ENCODE measurements at regions not wholly inside any gene's neighbourhood (a gene's known extent, or its start where the extent isn't known, plus 50 kb on each side); places are given as distances from the start of the nearest gene placed in this dataset.

DNA sequence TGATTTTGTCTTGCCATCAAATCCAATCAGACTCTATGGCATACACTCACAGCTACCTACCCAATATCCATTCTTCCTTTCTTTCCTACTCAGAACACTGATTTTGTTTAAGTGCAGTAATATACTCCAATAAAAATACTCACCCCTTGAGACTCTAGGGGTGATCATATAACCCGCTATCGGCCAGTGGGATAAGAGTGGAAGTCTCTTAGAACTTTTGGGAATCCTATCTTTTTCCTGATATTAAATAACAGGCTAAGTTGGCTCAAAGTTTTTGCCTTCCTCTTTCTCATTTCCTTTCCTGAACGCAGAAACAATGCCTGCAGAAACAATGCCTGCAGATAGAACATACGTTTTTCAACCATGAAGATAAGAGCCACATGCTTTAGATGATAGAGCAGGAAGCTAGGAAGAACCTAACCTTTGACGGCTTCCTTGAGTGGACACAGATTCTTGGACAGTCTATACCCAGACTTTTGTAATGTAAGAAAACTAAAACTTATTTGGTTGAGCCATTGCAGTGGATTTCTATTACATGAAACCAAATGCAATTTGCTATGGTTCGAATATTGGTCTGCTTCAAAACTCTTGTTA lies 373.8 kb downstream of the STIM2 start:
- Histone ChIP-seq H3K9me3 (ENCODE audit: control insufficient read depth in 1 of 2, low read length in 2 of 2) (no peaks in the 10 kb centered on the region), H3K9ac (ENCODE audit: low read depth in 1 of 2, low read length in 2 of 2) (no peak overlapping the region)

DNA sequence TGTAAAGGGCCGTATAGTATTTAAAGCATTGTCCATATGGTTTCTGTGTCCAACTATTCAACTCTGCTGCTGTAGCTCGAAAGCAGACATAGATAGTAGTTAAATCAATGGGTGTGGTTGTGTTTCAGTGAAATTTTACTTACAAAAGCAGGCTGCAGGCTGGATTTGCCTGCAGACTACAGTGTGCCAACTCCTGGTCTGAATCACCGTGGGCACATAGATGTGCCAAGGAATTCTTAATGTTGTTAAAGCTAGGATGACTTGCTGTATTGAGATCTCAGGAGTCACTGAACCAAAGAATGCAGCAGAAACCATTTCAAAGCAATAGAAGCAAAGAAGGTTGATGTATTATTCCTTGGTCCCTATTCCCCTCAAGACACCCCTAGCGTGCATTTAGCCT lies 379.0 kb downstream of the STIM2 start:
- Histone ChIP-seq H3K9me3 (ENCODE audit: control insufficient read depth in 1 of 2, low read length in 2 of 2) (no peaks in the 10 kb centered on the region), H3K9ac (ENCODE audit: low read depth in 1 of 2, low read length in 2 of 2) (no peak overlapping the region), H3K36me3 (ENCODE audit: control insufficient read depth in 1 of 2, insufficient read depth in 2 of 2, low read length in 2 of 2) (no peaks in the 10 kb centered on the region), H3K4me1 (ENCODE audit: control insufficient read depth in 1 of 2, insufficient read depth in 2 of 2, low read length in 2 of 2) (no peaks in the 10 kb centered on the region), H3K4me3 (ENCODE audit: low read depth in 1 of 2, low read length in 2 of 2) (no peak overlapping the region), H3K27ac (ENCODE audit: low read depth, low read length) (no peak overlapping the region), H3K27me3 (ENCODE audit: control insufficient read depth in 1 of 2, insufficient read depth in 2 of 2, low read length in 2 of 2) (no peaks in the 10 kb centered on the region)

More for the DNA sequence above, 373.8 kb downstream of the STIM2 start:
- Histone ChIP-seq H3K4me3 (ENCODE audit: low read depth in 1 of 2, low read length in 2 of 2) (no peak overlapping the region), H3K4me1 (ENCODE audit: control insufficient read depth in 1 of 2, insufficient read depth in 2 of 2, low read length in 2 of 2) (no peaks in the 10 kb centered on the region), H3K36me3 (ENCODE audit: control insufficient read depth in 1 of 2, insufficient read depth in 2 of 2, low read length in 2 of 2) (no peaks in the 10 kb centered on the region), H3K27me3 (ENCODE audit: control insufficient read depth in 1 of 2, insufficient read depth in 2 of 2, low read length in 2 of 2) (no peaks in the 10 kb centered on the region), H3K27ac (ENCODE audit: low read depth, low read length) (no peak overlapping the region)

DNA sequence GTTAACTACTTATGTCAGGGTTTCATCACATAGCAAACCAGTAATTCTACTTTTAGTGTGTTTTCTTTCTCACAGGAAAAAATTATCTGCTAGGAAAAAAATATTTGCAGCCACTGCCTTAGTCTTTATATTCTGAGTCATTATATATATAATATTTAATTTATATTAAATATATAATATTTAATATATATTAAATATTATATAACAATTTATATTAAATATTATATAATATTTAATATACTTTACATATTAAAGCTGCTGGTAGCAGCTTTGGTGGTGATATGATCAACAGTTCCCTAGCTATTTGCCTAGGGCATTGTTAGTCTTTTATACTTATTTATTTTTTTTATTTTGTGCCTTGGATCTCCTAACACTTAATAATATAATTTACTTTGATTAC lies 381.6 kb downstream of the STIM2 start:
- Histone ChIP-seq H3K27ac (ENCODE audit: low read depth, low read length) (no peak overlapping the region), H3K9ac (ENCODE audit: low read depth in 1 of 2, low read length in 2 of 2) (no peak overlapping the region), H3K4me3 (ENCODE audit: low read depth in 1 of 2, low read length in 2 of 2) (no peak overlapping the region), H3K36me3 (ENCODE audit: control insufficient read depth in 1 of 2, insufficient read depth in 2 of 2, low read length in 2 of 2) (no peaks in the 10 kb centered on the region), H3K9me3 (ENCODE audit: control insufficient read depth in 1 of 2, low read length in 2 of 2) (no peaks in the 10 kb centered on the region), H3K4me1 (ENCODE audit: control insufficient read depth in 1 of 2, insufficient read depth in 2 of 2, low read length in 2 of 2) (no peaks in the 10 kb centered on the region), H3K27me3 (ENCODE audit: control insufficient read depth in 1 of 2, insufficient read depth in 2 of 2, low read length in 2 of 2) (no peaks in the 10 kb centered on the region)

DNA sequence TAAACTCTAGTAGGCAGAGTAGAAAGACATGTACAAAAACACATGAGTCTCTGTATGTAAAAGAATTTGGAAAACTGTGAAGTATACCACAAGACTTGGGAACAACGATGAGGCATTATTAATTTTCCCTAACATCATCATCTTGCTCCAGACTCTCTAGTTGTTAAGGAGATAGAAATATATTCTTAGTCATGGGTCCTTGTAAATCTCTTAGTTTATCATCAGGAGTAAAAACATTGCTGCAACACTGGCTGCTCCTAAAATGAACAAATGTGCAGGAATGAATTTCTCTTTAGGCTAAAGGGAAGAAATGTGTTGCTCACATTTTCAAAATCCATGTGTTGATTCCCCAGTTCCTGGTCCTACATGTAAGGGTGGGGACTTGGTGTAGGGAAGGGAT lies 384.6 kb downstream of the STIM2 start:
- no peaks in the 10 kb centered on the region for H3K36me3 ChIP-seq (ENCODE audit: control insufficient read depth in 1 of 2, insufficient read depth in 2 of 2, low read length in 2 of 2)
- no peaks in the 10 kb centered on the region for H3K9me3 ChIP-seq (ENCODE audit: control insufficient read depth in 1 of 2, low read length in 2 of 2)
- no peak overlapping the region for H3K4me3 ChIP-seq (ENCODE audit: low read depth in 1 of 2, low read length in 2 of 2)
- no peaks in the 10 kb centered on the region for H3K27me3 ChIP-seq (ENCODE audit: control insufficient read depth in 1 of 2, insufficient read depth in 2 of 2, low read length in 2 of 2)
- no peak overlapping the region for H3K27ac ChIP-seq (ENCODE audit: low read depth, low read length)
- no peaks in the 10 kb centered on the region for H3K4me1 ChIP-seq (ENCODE audit: control insufficient read depth in 1 of 2, insufficient read depth in 2 of 2, low read length in 2 of 2)
- no peak overlapping the region for H3K9ac ChIP-seq (ENCODE audit: low read depth in 1 of 2, low read length in 2 of 2)

DNA sequence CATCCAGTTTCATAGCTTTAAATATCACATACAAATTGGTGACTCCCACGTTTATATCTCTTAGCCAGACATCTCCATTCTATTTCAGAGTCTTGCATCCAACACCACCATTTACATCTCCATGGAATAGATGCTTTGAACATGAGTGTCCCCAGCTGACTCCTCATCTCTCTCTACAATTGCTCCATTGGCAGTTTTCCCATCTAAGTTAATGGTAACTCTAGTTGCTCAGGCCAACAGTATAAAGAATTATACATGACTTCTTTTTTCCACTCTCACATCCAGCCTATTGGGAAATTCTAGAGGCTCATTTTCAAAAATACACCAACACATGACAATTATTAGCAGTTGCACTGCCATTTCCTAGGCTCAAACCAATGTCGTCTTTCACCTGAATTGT lies 388.2 kb downstream of the STIM2 start:
- Histone ChIP-seq H3K27ac (ENCODE audit: low read depth, low read length) (no peak overlapping the region), H3K9me3 (ENCODE audit: control insufficient read depth in 1 of 2, low read length in 2 of 2) (no peaks in the 10 kb centered on the region)

DNA sequence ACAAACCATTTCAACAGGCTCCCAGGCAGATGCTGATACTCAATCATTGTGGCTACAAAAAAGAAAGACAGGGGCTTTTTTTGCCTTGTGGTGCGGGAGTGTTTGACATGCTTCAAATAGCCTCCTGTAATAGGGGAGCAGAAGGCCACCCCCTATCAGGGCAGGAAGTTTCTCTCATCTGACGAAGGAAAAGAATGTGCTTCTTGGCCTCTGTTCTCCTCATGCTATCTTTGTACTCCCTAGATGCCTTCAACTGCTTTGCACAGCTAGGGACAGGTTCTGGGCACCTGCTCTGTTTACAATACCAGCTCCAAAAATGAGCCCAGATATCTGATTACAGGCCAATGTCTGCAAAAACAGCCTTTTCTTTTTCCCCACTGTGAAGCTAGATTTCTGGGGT lies 391.1 kb downstream of the STIM2 start:
- H3K4me3 ChIP-seq (ENCODE audit: low read depth in 1 of 2, low read length in 2 of 2), result no peak overlapping the region
- H3K27ac ChIP-seq (ENCODE audit: low read depth, low read length), result no peak overlapping the region
- no peak overlapping the region for H3K9ac ChIP-seq (ENCODE audit: low read depth in 1 of 2, low read length in 2 of 2)
- no peaks in the 10 kb centered on the region for H3K27me3 ChIP-seq (ENCODE audit: control insufficient read depth in 1 of 2, insufficient read depth in 2 of 2, low read length in 2 of 2)
- H3K4me1 ChIP-seq (ENCODE audit: control insufficient read depth in 1 of 2, insufficient read depth in 2 of 2, low read length in 2 of 2), result no peaks in the 10 kb centered on the region
- H3K9me3 ChIP-seq (ENCODE audit: control insufficient read depth in 1 of 2, low read length in 2 of 2), result no peaks in the 10 kb centered on the region
- H3K36me3 ChIP-seq (ENCODE audit: control insufficient read depth in 1 of 2, insufficient read depth in 2 of 2, low read length in 2 of 2), result no peaks in the 10 kb centered on the region

More for the DNA sequence above, 388.2 kb downstream of the STIM2 start:
- no peaks in the 10 kb centered on the region for H3K36me3 ChIP-seq (ENCODE audit: control insufficient read depth in 1 of 2, insufficient read depth in 2 of 2, low read length in 2 of 2)
- no peaks in the 10 kb centered on the region for H3K27me3 ChIP-seq (ENCODE audit: control insufficient read depth in 1 of 2, insufficient read depth in 2 of 2, low read length in 2 of 2)
- H3K9ac ChIP-seq (ENCODE audit: low read depth in 1 of 2, low read length in 2 of 2), result no peak overlapping the region
- no peaks in the 10 kb centered on the region for H3K4me1 ChIP-seq (ENCODE audit: control insufficient read depth in 1 of 2, insufficient read depth in 2 of 2, low read length in 2 of 2)
- no peak overlapping the region for H3K4me3 ChIP-seq (ENCODE audit: low read depth in 1 of 2, low read length in 2 of 2)

DNA sequence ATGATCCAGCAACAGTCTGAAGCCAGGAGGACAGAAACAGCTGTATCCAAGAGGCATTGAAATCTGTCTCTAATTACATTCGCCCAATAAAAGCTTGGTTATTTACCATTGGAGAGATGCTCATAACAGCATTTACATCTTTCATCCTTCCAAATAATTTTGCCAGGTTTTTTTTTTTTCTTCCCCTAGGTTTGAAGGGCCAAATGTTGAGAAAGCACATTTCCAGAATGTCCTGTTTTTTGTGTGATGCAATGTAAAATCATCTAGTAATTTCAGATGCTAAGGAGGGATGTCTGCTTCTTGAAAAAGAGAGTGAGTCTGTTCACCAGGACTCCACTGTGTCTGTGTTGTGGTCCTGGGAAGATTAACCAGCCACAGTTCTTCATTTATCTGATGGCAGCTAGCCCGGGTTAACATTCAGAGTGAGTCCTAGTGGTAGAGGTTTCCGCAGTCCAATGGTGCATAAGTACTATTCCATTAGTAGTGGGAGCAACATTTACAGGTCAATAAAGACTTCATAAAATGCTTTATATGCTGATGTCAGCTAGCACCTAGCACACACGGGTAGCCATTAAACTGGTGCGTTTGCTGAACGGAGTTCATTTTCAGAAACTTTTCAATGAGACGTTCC lies 406.8 kb downstream of the STIM2 start:
- H3K9me3 ChIP-seq (ENCODE audit: control insufficient read depth in 1 of 2, low read length in 2 of 2), result no peaks in the 10 kb centered on the region
- no peaks in the 10 kb centered on the region for H3K4me1 ChIP-seq (ENCODE audit: control insufficient read depth in 1 of 2, insufficient read depth in 2 of 2, low read length in 2 of 2)
- H3K27me3 ChIP-seq (ENCODE audit: control insufficient read depth in 1 of 2, insufficient read depth in 2 of 2, low read length in 2 of 2), result no peaks in the 10 kb centered on the region
- H3K4me3 ChIP-seq (ENCODE audit: low read depth in 1 of 2, low read length in 2 of 2), result no peak overlapping the region
- no peak overlapping the region for H3K27ac ChIP-seq (ENCODE audit: low read depth, low read length)
- H3K36me3 ChIP-seq (ENCODE audit: control insufficient read depth in 1 of 2, insufficient read depth in 2 of 2, low read length in 2 of 2), result no peaks in the 10 kb centered on the region
- H3K9ac ChIP-seq (ENCODE audit: low read depth in 1 of 2, low read length in 2 of 2), result no peak overlapping the region

DNA sequence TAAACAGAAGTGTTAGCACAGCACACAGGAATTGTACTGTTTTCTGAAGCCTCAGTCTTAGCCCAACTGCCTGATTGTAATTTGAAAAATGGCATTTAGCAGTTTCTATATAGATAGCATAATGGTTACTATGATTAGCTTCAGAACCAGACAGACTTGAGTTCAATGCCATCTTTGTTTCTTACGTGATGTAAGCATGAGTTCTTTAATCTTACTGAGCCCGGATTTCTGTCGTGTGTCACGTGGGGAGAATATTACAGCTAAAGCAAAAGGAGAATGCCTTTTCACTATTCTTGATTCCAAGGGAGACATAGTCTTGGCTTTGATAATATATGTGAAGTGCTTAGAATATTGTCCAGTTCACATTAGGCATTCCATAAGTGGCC lies 407.3 kb downstream of the STIM2 start:
- H3K27me3 ChIP-seq (ENCODE audit: control insufficient read depth in 1 of 2, insufficient read depth in 2 of 2, low read length in 2 of 2), result no peaks in the 10 kb centered on the region
- H3K27ac ChIP-seq (ENCODE audit: low read depth, low read length), result no peak overlapping the region
- no peaks in the 10 kb centered on the region for H3K9me3 ChIP-seq (ENCODE audit: control insufficient read depth in 1 of 2, low read length in 2 of 2)
- no peak overlapping the region for H3K9ac ChIP-seq (ENCODE audit: low read depth in 1 of 2, low read length in 2 of 2)
- no peaks in the 10 kb centered on the region for H3K4me1 ChIP-seq (ENCODE audit: control insufficient read depth in 1 of 2, insufficient read depth in 2 of 2, low read length in 2 of 2)
- H3K36me3 ChIP-seq (ENCODE audit: control insufficient read depth in 1 of 2, insufficient read depth in 2 of 2, low read length in 2 of 2), result no peaks in the 10 kb centered on the region
- H3K4me3 ChIP-seq (ENCODE audit: low read depth in 1 of 2, low read length in 2 of 2), result no peak overlapping the region

DNA sequence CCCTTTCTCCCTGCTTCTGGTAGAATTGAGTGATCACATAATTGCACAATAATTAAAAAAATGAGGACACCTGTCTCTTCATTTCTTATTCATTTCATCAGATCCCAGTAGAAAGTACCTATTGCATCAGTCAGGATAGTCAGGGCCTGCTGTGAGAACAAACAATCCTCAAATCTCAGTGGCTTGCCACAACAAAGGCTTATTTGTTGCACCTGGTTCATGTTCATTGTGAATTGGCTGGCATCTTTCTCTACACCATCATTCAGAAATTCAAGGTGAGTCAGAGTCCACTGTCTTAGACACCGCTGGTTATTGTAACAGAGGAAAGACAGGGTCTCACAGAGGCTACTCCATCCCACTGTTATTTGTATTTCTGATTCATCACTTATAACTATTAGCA lies 409.8 kb downstream of the STIM2 start:
- H3K4me1 ChIP-seq (ENCODE audit: control insufficient read depth in 1 of 2, insufficient read depth in 2 of 2, low read length in 2 of 2), result no peaks in the 10 kb centered on the region
- H3K36me3 ChIP-seq (ENCODE audit: control insufficient read depth in 1 of 2, insufficient read depth in 2 of 2, low read length in 2 of 2), result no peaks in the 10 kb centered on the region
- no peak overlapping the region for H3K9ac ChIP-seq (ENCODE audit: low read depth in 1 of 2, low read length in 2 of 2)
- H3K4me3 ChIP-seq (ENCODE audit: low read depth in 1 of 2, low read length in 2 of 2), result no peak overlapping the region
- H3K27me3 ChIP-seq (ENCODE audit: control insufficient read depth in 1 of 2, insufficient read depth in 2 of 2, low read length in 2 of 2), result no peaks in the 10 kb centered on the region
- H3K27ac ChIP-seq (ENCODE audit: low read depth, low read length), result no peak overlapping the region
- no peaks in the 10 kb centered on the region for H3K9me3 ChIP-seq (ENCODE audit: control insufficient read depth in 1 of 2, low read length in 2 of 2)

DNA sequence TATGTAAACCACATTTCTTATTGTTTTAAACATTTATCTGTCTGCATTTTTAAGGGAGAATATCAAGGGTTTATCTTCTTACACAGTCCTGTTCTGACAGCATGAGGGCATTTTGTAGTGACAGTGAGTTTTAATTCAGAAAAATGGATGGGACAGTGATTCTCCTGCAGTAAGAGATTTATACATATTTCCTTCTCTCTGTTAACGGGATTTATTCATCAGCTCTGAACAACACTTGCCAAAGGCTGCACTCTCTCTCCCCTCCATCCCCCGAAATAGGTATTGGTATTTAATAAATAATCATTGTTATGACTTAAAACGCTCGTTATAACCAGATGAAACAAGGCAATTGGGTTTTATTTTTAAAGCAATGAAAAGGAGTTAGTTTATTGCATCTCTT lies 410.9 kb downstream of the STIM2 start:
- no peaks in the 10 kb centered on the region for H3K27me3 ChIP-seq (ENCODE audit: control insufficient read depth in 1 of 2, insufficient read depth in 2 of 2, low read length in 2 of 2)
- H3K9me3 ChIP-seq (ENCODE audit: control insufficient read depth in 1 of 2, low read length in 2 of 2), result no peaks in the 10 kb centered on the region
- H3K9ac ChIP-seq (ENCODE audit: low read depth in 1 of 2, low read length in 2 of 2), result no peak overlapping the region
- no peak overlapping the region for H3K27ac ChIP-seq (ENCODE audit: low read depth, low read length)
- no peaks in the 10 kb centered on the region for H3K4me1 ChIP-seq (ENCODE audit: control insufficient read depth in 1 of 2, insufficient read depth in 2 of 2, low read length in 2 of 2)
- H3K4me3 ChIP-seq (ENCODE audit: low read depth in 1 of 2, low read length in 2 of 2), result no peak overlapping the region
- H3K36me3 ChIP-seq (ENCODE audit: control insufficient read depth in 1 of 2, insufficient read depth in 2 of 2, low read length in 2 of 2), result no peaks in the 10 kb centered on the region

All from duodenal mucosa (tissue), 2 donors.